NOMO-1 treated with dmso at 0.1 percent for 144 hours (cell line): ENCODE measurements at regions not wholly inside any gene's neighbourhood (a gene's known extent, or its start where the extent isn't known, plus 50 kb on each side); places are given as distances from the start of the nearest gene placed in this dataset.
"Not testable (repeated sequence)": the region's sequence is repeated elsewhere in the genome, so short reads cannot be mapped to it uniquely, and the experiment has no call there.

Experiments used
- DNase-seq: peaks from one replicate; lab custom pipeline; 2025; ENCODE audit not compliant: unreplicated experiment; lab: John Stamatoyannopoulos, UW

DNA sequence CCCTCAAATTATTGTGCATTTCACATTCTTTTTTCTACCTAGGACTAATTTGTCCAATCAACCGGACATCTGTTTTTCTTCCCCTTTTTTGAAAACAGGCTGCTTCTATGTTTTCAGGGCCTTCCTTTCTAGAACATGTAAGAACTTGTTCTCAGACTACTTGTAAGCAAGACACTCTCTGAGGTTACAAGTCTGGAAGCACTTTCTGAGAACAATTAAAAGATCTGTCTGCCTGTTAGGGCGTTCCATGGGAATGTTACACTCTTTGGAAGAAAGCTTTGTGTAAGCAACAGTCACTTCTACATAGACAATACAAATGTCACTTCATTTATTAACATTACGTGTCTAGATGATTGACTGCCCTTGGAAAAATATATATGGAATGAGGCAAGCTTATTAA lies 50.9 kb upstream of the HSPB3 start:
- peak; percentile 33 for DNase-seq

- DNase-seq = no peak
Measured at GRCh38 chr5:54403885-54404416, 51.5 kb upstream of the HSPB3 start.

GRCh38 chr5:54403121-54403520 lies 52.4 kb upstream of the HSPB3 start:
- no peak for DNase-seq

GRCh38 chr5:54401515-54401914 lies 54.0 kb upstream of the HSPB3 start:
- DNase-seq = no peak

- no peak for DNase-seq
Measured at GRCh38 chr5:54398191-54398590, 57.3 kb upstream of the HSPB3 start.

GRCh38 chr5:54397420-54397819 lies 58.1 kb upstream of the HSPB3 start:
- DNase-seq = no peak

- DNase-seq = not testable (repeated sequence)
Measured at GRCh38 chr5:54393007-54393406, 62.5 kb upstream of the HSPB3 start.

DNA sequence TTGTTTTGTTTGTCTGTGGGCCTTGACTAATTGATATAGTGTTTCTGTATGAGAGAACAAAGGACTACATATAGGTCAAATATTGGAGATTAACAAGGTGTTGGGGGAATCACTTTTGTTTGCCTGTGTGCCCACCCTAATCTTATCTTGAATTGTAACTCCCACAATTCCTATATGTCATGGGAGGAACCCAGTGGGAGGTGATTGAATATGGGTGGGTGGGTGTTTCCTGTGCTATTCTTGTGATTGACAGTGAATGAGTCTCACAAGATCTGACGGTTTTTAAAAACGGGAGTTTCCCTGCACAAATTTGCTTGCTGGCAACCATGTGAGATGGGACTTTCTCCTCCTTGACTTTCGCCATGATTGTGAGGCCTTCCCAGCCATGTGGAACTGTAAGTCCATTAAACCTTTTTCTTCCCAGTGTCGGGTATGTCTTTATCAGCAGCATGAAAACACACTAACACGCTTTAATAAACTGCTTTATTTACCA lies 64.9 kb upstream of the HSPB3 start:
- DNase-seq = no peak

DNA sequence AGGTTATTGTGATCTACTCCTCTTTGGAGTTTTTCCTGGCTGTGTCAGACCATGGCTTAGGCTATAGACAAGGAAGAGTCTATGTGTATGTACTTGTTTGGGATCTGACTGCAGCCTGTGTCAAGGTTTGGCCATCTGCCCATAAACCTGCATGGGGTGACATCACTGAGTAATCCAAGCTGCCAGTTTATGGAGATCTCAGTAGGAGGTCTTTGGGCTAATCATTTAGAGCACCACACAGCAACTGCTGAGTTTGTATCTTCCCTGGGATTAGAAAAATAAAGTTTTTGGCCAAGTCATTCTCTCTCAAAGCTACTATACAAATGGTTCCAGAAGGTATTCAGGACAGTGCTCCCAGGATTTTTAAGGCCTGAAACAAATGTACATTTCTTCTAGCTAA lies 65.5 kb upstream of the HSPB3 start:
- DNase-seq = no peak

DNA sequence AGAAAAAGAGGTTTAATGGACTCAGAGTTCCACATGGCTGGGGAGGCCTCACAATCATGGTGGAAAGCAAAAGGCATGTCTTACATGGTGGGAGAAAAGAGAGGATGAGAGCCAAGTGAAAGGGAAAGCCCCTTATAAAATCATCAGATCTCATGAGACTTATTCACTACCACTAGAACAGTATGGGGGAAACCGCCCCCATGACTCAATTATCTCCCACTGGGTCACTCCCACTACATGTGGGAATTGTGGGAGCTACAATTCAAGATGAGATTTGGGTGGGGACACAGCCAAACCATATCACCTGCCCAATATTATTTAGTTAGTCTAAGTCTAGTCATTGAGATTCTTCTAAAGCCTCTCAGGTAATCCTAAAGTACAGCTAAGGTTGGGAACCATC lies 66.1 kb upstream of the HSPB3 start:
- DNase-seq = not testable (repeated sequence)

GRCh38 chr5:54388811-54389210 lies 66.7 kb upstream of the HSPB3 start:
- DNase-seq = no peak

DNA sequence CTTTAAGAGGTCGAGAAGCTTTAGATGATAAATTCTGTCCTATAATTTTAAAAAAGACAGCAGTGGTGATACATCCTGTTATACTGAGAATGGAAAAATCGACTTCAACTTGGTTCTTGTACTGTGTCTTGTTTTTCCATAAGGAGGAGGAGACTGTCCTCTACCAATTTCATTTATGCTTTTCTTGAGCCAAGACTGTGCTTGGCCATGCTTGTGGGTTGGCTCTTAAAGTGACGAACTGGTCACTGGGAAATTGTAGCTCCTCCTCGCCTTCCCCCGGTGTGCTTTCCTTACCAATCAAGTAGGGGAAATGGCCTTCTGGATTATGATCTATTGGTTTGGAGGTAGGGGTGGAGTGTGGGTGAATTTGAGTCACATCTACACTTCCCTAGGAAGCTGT lies 67.1 kb upstream of the HSPB3 start:
- no peak for DNase-seq

DNA sequence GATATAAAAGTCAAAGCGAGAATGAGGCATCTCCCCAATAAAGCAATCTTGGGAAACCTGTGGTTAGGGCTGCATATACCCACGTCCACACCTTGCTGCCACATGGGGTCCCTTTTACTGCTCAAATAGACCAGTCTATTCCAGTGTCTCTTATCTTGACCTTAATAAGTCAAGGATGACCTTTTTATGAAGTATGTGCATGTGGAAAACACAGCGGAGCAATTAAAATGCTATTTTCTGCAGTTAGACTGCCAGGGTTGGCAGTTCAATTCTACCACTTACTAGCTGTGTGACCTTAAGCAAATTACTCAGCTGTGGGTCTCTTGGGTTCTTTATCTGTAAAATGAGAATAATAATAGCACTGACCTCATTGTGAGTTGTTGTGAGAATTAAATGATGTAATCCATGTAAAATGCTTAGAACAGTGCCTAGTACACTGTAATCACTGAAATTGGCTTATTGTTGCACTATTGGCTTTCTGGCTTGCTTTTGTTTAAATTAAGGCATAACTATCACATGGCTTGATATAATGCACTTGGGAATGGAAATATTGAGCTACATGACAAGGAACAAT lies 67.8 kb upstream of the HSPB3 start:
- DNase-seq = no peak

DNA sequence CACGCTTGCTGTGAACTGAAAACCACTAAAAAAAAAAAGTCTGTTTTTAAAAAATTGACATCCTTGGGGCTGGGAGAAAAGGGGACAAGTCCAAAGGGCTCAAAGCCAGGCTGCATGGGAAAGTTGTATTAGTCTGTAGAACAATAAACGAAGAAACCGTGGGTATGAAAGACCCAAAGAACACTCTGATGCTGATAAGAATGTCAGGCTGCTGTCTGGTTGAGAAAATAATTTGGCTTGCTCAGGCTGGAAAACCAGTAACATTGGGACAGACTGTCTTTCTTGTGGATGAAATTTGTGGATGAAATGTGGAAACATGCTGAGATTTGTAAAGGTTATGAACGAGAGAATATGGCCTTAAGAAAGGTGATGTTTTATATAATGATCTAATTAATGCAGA lies 68.5 kb upstream of the HSPB3 start:
- no peak for DNase-seq

DNA sequence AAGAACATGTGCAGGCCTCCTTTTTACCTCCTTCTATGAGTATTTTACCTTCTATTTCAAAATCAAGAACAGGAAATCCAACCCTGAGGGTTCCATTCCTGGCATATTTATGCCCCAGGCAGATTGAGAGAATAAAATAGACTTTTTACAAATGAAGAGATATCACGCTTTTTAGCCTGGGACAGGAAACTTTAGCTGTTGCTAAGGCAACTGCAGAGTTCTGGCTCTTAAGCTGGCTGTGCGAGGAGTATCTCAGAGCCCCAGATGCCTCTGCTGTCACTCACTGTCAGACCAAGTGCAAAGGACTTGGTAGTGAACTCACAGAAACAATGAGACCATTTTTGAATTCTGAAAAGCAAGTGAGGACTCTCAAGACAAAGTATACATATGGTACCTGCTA lies 69.5 kb upstream of the HSPB3 start:
- DNase-seq = no peak

DNA sequence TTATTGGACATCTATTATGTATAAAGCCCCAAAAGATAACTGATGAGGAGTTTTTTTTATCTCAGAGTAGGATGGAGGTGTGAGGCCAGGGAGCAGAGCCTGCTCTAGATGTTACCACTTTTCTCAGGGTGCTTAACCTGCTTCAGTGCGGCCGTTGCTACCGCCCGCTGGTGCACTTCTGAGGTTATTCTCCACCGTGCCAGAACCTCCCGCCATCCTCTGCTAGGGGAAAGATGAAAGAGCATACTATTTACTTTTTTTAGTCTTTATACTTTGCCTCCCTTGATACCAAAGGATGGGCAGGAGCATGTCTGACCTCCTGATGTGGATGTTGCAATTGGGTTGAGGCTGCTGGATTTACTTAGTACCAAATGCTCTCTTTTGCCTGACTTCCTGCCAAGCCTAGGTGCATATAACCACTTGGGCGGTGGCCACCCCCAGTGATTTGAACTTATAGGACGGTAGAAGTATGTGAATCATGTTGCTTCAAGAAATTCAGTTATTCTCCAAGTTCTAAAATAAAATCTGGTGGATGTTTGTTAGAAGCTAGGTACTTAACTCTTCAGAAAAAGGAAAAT lies 71.1 kb upstream of the HSPB3 start:
- DNase-seq = no peak

DNA sequence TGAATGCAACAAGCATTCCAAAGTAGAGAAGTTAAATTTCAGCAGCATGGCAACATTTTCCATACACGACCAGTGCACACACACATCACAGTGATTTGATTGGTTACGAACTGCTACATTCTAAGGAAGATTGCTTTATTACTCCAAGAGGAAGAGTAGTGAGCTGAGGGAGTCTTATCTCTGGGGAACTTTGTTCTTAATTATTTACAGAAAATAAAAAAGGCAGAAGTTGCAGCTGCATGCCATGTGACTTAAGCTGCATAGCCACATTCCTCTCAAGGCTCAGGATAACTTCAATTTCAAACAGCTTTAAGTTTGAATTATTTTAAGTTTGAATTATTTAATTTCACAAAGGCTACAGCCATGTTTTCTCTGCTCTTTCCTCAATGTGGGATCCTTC lies 71.6 kb upstream of the HSPB3 start:
- no peak for DNase-seq

DNA sequence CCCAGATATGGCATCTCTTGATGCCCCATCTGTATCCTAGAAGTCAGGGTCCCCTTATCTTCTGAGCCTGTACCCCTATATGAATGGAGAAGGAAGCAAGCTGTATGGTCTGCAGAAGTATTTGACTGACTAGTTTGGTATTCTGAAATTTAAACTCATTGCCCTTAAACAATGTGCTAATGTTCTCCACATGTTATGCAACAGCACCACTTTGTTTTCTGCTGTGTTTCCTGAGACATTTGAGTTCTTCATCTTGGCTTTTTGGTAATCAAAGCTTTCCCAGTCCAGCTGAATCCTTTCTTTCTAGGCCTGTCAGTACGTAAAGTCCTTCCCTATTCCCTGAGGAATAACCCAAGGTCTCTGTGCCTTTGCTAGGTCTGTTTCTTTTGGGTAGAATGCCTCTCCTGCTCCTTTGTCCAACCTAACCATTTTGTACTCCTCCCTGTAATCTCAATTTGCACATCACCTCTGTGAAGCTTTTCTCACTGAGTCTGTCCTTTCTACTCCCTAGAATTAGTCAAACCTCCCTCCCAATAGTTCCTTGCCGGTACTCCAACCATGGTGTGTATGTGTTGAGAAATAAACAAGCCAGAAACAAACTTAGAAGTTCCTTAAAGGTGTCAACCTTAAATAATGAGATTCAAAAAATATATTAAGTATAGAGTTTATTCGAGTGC lies 72.1 kb upstream of the HSPB3 start:
- DNase-seq = no peak

- DNase-seq = not testable (repeated sequence)
Measured at GRCh38 chr5:54381319-54381718, 70.9 kb upstream of the ARL15 start.

- DNase-seq = no peak
Measured at GRCh38 chr5:54379590-54379989, 69.2 kb upstream of the ARL15 start.

DNA sequence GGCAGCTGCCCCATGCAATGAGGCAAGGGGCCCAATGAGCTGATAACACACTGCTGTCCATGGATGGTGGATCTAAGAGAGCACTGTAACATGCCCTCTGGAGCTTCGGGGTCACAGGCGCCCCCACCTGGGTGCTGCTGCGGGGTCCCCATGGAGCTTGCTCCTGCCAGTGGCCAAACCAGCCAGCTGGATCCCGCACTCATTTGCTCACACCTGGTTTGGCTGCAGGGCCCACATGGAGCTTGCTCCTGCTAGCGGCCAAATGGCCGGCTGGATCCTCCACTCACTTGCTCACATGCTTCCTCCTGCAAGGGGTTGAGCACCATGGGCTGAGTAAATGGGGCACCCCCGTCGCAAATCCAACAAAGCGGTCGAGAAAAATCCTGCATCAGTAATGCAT lies 68.3 kb upstream of the ARL15 start:
- no peak for DNase-seq

GRCh38 chr5:54377339-54377738 lies 67.0 kb upstream of the ARL15 start:
- DNase-seq = not testable (repeated sequence)
